ENCODE measurements at regions not wholly inside any gene's neighbourhood (a gene's known extent, or its start where the extent isn't known, plus 50 kb on each side); places are given as distances from the start of the nearest gene placed in this dataset.

- H3K9ac ChIP-seq (replicated peaks in 1 of 4; ENCODE audit: extremely low read depth in 1 of 4, low read depth in 3 of 4, low read length in 3 of 4) = no peak overlapping the region
- no peaks in the 10 kb centered on the region for H3K79me1 ChIP-seq (ENCODE audit: low read depth, low read length)
- H3K56ac ChIP-seq (replicated peaks; ENCODE audit: insufficient read length, low read depth, low read length) = no peak overlapping the region
- H3K36me3 ChIP-seq (ENCODE audit: control insufficient read depth in 2 of 4, insufficient read depth in 4 of 4, low read length in 3 of 4) = no peaks in the 10 kb centered on the region
- H2AFZ ChIP-seq (ENCODE audit: low read length) = no peak overlapping the region
- no peak overlapping the region for H3K27ac ChIP-seq (ENCODE audit: low read depth, low read length)
- H2BK120ac ChIP-seq (replicated peaks; ENCODE audit: low read depth, low read length) = no peak overlapping the region
- no peak overlapping the region for H3K4me3 ChIP-seq (ENCODE audit: extremely low read depth in 1 of 4, insufficient read depth in 2 of 4, low read depth in 3 of 4, low read length in 4 of 4)
- H3K23ac ChIP-seq (ENCODE audit: insufficient read length) = no peak overlapping the region
- FAIRE-seq (no peak), DNase-seq (ENCODE audit: low read depth in 1 of 2, low spot score in 2 of 2) (no peak)
- no peak overlapping the region for H2AK5ac ChIP-seq (ENCODE audit: low read depth, low read length)
- H2BK12ac ChIP-seq (ENCODE audit: low read depth, low read length) = no peak overlapping the region
- ChIA-PET CTCF (ENCODE audit: partially characterized antibody) (no interaction called here), POLR2A (ENCODE audit: partially characterized antibody) (no interaction called here)
- H2BK20ac ChIP-seq (ENCODE audit: low read length) = no peak overlapping the region
- H2BK5ac ChIP-seq (ENCODE audit: low read depth, low read length) = no peak overlapping the region
- no peak overlapping the region for H3K14ac ChIP-seq (ENCODE audit: insufficient read length)
- H3K4ac ChIP-seq (replicated peaks; ENCODE audit: insufficient read length, low read depth, low read length) = no peak overlapping the region
- no peak overlapping the region for H4K8ac ChIP-seq (ENCODE audit: extremely low read depth, insufficient read depth, low read length)
- no peaks in the 10 kb centered on the region for H3K27me3 ChIP-seq (replicated peaks in 1 of 4; ENCODE audit: control insufficient read depth in 3 of 4, extremely low read depth in 1 of 4, insufficient read depth in 3 of 4, low read length in 3 of 4)
- WGBS, 2 experiments (ENCODE audit: extremely low coverage in 1 of 2, insufficient coverage in 1 of 2, insufficient read length in 1 of 2, insufficient replicate concordance in 2 of 2, low coverage in 1 of 2, low lambda C conversion rate in 2 of 2, missing lambda C conversion rate in 1 of 2) = 89% methylated on average over 2 of the region's 2 CpGs; no CpG with 5 or more reads in 1 of the 2 experiments
- H4K20me1 ChIP-seq (replicated peaks in 1 of 2; ENCODE audit: control insufficient read depth in 1 of 2, insufficient read depth in 2 of 2, low read length in 2 of 2) = no peaks in the 10 kb centered on the region
- no peak overlapping the region for H2BK15ac ChIP-seq (ENCODE audit: low read length)
- H3K18ac ChIP-seq (ENCODE audit: extremely low read depth, low read length) = no peak overlapping the region
- H3K23me2 ChIP-seq (ENCODE audit: low read depth, low read length) = no peaks in the 10 kb centered on the region
- H4K91ac ChIP-seq (replicated peaks; ENCODE audit: insufficient read length, low read length) = no peak overlapping the region
- H3K4me2 ChIP-seq (ENCODE audit: insufficient read depth in 1 of 2, low read depth in 2 of 2, low read length in 2 of 2) = no peak overlapping the region
- H3K9me3 ChIP-seq (ENCODE audit: insufficient read depth in 2 of 2, low read depth in 1 of 2, low read length in 1 of 2) = no peaks in the 10 kb centered on the region
- no peaks in the 10 kb centered on the region for H3K79me2 ChIP-seq (ENCODE audit: control insufficient read depth in 1 of 2, insufficient read depth in 2 of 2, low read length in 2 of 2)
- no peak overlapping the region for H4K5ac ChIP-seq (ENCODE audit: insufficient read length, low read depth, low read length)
- H3K4me1 ChIP-seq (replicated peaks in 1 of 4; ENCODE audit: control insufficient read depth in 3 of 4, insufficient read depth in 4 of 4, low read length in 3 of 4) = no peaks in the 10 kb centered on the region
- TF ChIP-seq CTBP2 (IDR thresholded peaks at IDR 0.05; ENCODE audit: borderline replicate concordance, insufficient read depth, insufficient read length, low read length) = no peak
These were observed 234.8 kb upstream of the ISL1 start for GRCh38 chr5:51148437-51148836.

All from H1 (cell line).